Uterus (tissue), 3 donors: ENCODE measurements at regions not wholly inside any gene's neighbourhood (a gene's known extent, or its start where the extent isn't known, plus 50 kb on each side); places are given as distances from the start of the nearest gene placed in this dataset.

ENCODE experiments used
- DNase-seq, 2 donors: peaks; one replicate each; pipeline ENCODE4 v3.0.0-alpha.2; 2019 to 2020
- H3K27ac ChIP-seq, 2 donors: fragments of 200-600 bp; sonication (generic); 1 replicate in 1 of 2; 2 replicates in 1 of 2; pipeline ENCODE4 v1.5.1; 2016 to 2018
- H3K27me3 ChIP-seq, 2 donors: fragments of 200-600 bp; sonication (generic); one replicate each; pipeline ENCODE4 v1.5.1; 2018 to 2019; ENCODE audit warnings: control low read depth in 1 of 2
- H3K36me3 ChIP-seq, 2 donors: fragments of 200-600 bp; sonication (generic); one replicate each; pipeline ENCODE4 v1.5.1; 2019; ENCODE audit warnings: control low read depth in 1 of 2
- H3K4me1 ChIP-seq, 2 donors: fragments of 200-600 bp; sonication (generic); one replicate each; pipeline ENCODE4 v1.5.1; 2018 to 2019; ENCODE audit warnings: control low read depth in 1 of 2
- H3K4me3 ChIP-seq, 2 donors: fragments of 200-600 bp; sonication (generic); 1 replicate in 1 of 2; 2 replicates in 1 of 2; pipeline ENCODE4 v1.5.1; 2018 to 2019; ENCODE audit warnings: mild to moderate bottlenecking in 1 of 2
- H3K9me3 ChIP-seq, 2 donors: fragments of 200-600 bp; sonication (generic); one replicate each; pipeline ENCODE4 v1.5.1; 2019; ENCODE audit warnings: control low read depth in 1 of 2
- POLR2A ChIP-seq, 2 donors: fragments of 450-650 bp; IDR thresholded peaks; one replicate each; pipeline ENCODE4 v1.6.1; 2016; ENCODE audit warnings: antibody characterized with exemption in 2 of 2, mild to moderate bottlenecking in 1 of 2, moderate library complexity in 1 of 2
- intact Hi-C: fragments of 100-400 bp; cut with DNase I; formaldehyde crosslinking; loops from one replicate; pipeline ENCODE4 v1.15.1; 2023; ENCODE audit warnings: low total_unique reads
- TF ChIP-seq, protein P1 (sequence below), 4 experiments: fragments of 200-600 bp in 2 of 4; fragments of 450-650 bp in 2 of 4; sonication (generic) in 2 of 4; IDR thresholded peaks; one replicate each; pipeline ENCODE4 v1.5.1; 2016 to 2019; ENCODE audit warnings: antibody characterized with exemption in 4 of 4, mild to moderate bottlenecking in 2 of 4, moderate library complexity in 1 of 4
- donor health status: DM: yes; HTN: yes; CAD: no.

DNA sequence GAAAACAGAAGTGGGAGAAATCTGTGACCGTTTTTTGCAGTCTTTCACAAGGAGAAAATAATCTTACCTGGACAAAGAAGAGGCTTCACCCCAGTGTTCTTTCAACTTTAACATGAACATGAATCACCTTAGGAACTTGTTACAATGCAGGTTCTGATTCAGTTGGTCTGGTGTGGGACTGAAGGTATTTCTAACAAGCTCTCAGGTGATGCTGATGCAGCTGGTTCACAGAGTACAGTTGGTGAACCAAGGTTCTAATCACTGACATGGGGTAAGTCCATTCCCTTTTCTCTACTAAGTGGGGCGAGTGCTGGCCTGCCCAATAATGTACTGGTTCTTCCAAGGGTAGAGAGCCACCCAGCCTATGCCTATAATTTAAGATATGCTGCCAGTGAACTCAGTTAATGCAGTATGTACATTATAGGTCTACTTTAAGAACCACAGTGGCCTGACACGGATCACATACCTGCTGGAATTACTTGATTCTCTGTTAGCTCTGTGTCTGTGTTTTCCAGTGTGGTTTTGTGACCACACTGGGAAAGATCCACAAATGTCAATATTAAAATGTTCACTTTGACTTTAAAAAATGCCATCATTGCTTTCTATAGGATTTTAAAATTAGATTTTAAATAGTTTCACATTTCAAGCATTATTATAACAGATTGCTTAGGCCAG, 304.1 kb downstream of the ZNF621 start:
- Histone ChIP-seq H3K27me3 (no peaks in the 10 kb centered on the region), H3K4me1 (no peaks in the 10 kb centered on the region), H3K27ac (no peak overlapping the region), H3K36me3 (no peaks in the 10 kb centered on the region), H3K9me3 (no peaks in the 10 kb centered on the region), H3K4me3 (no peak overlapping the region)
- no peak for TF ChIP-seq POLR2A (IDR thresholded peaks at IDR 0.05)
- TF ChIP-seq, protein P1, sequence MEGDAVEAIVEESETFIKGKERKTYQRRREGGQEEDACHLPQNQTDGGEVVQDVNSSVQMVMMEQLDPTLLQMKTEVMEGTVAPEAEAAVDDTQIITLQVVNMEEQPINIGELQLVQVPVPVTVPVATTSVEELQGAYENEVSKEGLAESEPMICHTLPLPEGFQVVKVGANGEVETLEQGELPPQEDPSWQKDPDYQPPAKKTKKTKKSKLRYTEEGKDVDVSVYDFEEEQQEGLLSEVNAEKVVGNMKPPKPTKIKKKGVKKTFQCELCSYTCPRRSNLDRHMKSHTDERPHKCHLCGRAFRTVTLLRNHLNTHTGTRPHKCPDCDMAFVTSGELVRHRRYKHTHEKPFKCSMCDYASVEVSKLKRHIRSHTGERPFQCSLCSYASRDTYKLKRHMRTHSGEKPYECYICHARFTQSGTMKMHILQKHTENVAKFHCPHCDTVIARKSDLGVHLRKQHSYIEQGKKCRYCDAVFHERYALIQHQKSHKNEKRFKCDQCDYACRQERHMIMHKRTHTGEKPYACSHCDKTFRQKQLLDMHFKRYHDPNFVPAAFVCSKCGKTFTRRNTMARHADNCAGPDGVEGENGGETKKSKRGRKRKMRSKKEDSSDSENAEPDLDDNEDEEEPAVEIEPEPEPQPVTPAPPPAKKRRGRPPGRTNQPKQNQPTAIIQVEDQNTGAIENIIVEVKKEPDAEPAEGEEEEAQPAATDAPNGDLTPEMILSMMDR (IDR thresholded peaks at IDR 0.05) = no peak
- intact Hi-C loops = no loop called here
- DNase-seq = no peak

DNA sequence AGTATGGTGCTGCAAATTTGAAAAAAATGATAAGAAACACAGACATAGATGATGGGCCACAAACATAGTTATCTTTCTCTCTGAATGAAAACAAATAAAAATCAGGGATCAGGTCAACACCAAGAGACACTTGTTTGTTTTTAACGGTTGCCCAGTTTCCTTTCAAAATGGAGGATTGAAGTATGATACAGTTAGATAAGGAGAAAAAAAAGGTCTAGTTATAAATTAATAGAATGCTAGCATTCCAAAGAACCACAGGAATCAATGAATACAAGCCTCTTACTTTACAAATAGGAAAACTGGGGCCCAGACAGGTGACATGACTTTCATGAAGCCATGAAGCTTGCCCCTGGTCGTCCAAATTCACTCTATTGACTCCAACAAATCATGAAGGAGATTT, 305.1 kb downstream of the ZNF621 start:
- H3K9me3 ChIP-seq = no peaks in the 10 kb centered on the region
- TF ChIP-seq POLR2A (IDR thresholded peaks at IDR 0.05) = no peak
- TF ChIP-seq, protein P1 (IDR thresholded peaks at IDR 0.05) = no peak
- DNase-seq = no peak
- H3K4me3 ChIP-seq = no peak overlapping the region
- H3K27ac ChIP-seq = no peak overlapping the region
- no peaks in the 10 kb centered on the region for H3K4me1 ChIP-seq
- intact Hi-C loops = no loop called here
- no peaks in the 10 kb centered on the region for H3K27me3 ChIP-seq
- no peaks in the 10 kb centered on the region for H3K36me3 ChIP-seq

DNA sequence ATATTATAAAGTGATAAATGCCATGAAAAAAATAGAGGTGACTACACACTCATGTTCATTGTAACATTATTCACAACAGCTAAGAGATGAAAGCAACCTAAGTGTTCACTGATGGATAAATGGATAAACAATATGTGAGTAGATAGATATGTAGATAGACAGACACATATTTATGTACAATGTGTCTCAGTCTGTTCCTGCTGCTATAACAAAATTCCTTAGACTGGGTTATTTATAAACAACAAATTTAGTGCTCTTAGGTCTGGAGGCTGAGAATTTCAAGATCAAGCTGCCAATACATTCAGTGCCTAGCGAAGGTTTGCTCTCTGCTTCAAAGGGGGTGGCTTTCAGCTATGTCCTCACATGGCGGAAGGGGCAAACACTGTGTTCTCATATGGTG, 312.5 kb downstream of the ZNF621 start:
- no peak for DNase-seq
- Histone ChIP-seq H3K27ac (no peak overlapping the region), H3K4me3 (no peak overlapping the region), H3K4me1 (no peaks in the 10 kb centered on the region), H3K27me3 (no peaks in the 10 kb centered on the region), H3K9me3 (no peaks in the 10 kb centered on the region), H3K36me3 (no peaks in the 10 kb centered on the region)
- intact Hi-C loops = no loop called here
- no peak for TF ChIP-seq POLR2A (IDR thresholded peaks at IDR 0.05)
- TF ChIP-seq, protein P1 (IDR thresholded peaks at IDR 0.05) = no peak

DNA sequence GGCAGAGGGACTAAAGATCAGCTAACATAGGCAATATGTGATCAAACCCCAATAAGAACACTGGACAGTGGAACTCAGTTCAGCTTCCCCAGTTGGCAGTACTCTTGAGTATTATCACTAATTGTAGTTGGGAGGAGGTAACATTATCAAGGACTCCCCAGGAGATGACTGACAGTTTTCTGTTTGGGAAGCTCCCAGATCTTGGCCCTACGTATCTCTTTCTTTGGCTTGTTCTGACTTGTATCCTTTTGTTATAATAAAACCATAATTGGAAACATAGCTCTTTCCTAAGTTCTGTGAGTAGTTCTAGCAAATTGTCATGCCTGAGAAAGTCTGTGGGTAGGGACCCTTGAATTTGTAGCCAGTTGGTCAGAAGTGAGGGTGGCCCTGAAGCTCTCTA, 316.4 kb downstream of the ZNF621 start:
- H3K9me3 ChIP-seq = no peaks in the 10 kb centered on the region
- no peak overlapping the region for H3K27ac ChIP-seq
- H3K4me1 ChIP-seq = no peaks in the 10 kb centered on the region
- H3K36me3 ChIP-seq = no peaks in the 10 kb centered on the region
- intact Hi-C loops = no loop called here
- no peak for DNase-seq
- no peaks in the 10 kb centered on the region for H3K27me3 ChIP-seq
- no peak overlapping the region for H3K4me3 ChIP-seq
- TF ChIP-seq, protein P1 (IDR thresholded peaks at IDR 0.05) = no peak

GRCh38 chr3:40841570-40842109, 316.9 kb downstream of the ZNF621 start:
- no peaks in the 10 kb centered on the region for H3K4me1 ChIP-seq
- H3K27me3 ChIP-seq = no peaks in the 10 kb centered on the region
- no peaks in the 10 kb centered on the region for H3K9me3 ChIP-seq
- H3K36me3 ChIP-seq = no peaks in the 10 kb centered on the region
- no peak overlapping the region for H3K27ac ChIP-seq
- TF ChIP-seq, protein P1 (IDR thresholded peaks at IDR 0.05) = no peak
- no peak for TF ChIP-seq POLR2A (IDR thresholded peaks at IDR 0.05)
- intact Hi-C loops = no loop called here
- DNase-seq = no peak
- no peak overlapping the region for H3K4me3 ChIP-seq
